RPMI7951 (cell line): ENCODE measurements at regions not wholly inside any gene's neighbourhood (a gene's known extent, or its start where the extent isn't known, plus 50 kb on each side); places are given as distances from the start of the nearest gene placed in this dataset.
A peak's percentile ranks its signal among the peaks of the same experiment; 100 is the strongest.
"Not testable (repeated sequence)": the region's sequence is repeated elsewhere in the genome, so short reads cannot be mapped to it uniquely, and the experiment has no call there.

Source experiments
- DNase-seq: peaks from one replicate; pipeline ENCODE4 v3.0.0-alpha.2; 2012; ENCODE audit warnings: low read depth

GRCh38 chr2:89874810-89875595 lies 1183.5 kb downstream of the RPIA start:
- not testable (repeated sequence) for DNase-seq

DNA sequence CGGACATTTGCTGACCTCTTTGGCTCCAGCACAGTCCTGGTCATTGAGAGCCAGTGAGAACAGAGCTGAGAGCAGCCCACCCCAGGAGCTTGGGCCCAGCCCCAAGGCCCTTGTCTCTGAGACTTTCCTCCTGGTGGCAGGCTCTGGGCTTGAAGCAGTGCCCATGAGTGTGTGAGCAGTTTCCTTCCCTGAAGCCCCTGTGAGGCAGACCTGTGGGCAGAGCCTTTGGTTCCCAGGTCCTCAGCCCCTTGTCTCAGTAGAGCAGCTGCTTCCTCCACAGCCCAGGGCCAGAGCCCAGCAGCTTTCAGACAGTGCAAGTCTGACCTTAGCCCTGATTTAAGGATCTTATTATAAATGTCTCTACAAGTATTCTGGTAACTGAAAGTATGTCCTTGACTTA lies 1185.0 kb downstream of the RPIA start:
- DNase-seq, result not testable (repeated sequence)

GRCh38 chr2:89876878-89877277 lies 1185.4 kb downstream of the RPIA start:
- not testable (repeated sequence) for DNase-seq

- not testable (repeated sequence) for DNase-seq
Measured at GRCh38 chr2:89882880-89883279, 1191.4 kb downstream of the RPIA start.

DNA sequence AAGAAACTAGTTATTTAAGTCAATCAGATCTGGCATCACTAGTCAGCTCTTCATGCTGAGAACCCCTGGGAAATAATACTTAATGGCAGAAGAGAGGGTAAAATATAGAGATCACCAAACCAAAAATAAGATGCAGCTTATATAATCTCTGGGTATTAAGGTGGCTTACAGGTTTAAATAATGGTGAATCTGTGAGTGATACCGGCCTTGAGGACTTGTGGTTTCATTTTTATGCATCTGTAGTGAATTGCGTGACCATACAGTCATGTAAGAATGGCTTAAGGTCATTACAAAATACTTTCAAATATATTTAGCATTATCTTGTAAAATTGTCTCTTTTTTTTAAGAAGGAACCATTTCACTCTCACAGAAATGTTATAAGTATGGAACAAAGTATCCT lies 1192.2 kb downstream of the RPIA start:
- DNase-seq, result not testable (repeated sequence)

- not testable (repeated sequence) for DNase-seq
Measured at GRCh38 chr2:89885071-89885470, 1193.6 kb downstream of the RPIA start.

- DNase-seq, result not testable (repeated sequence)
Measured at GRCh38 chr2:89888693-89889092, 1197.2 kb downstream of the RPIA start.

DNA sequence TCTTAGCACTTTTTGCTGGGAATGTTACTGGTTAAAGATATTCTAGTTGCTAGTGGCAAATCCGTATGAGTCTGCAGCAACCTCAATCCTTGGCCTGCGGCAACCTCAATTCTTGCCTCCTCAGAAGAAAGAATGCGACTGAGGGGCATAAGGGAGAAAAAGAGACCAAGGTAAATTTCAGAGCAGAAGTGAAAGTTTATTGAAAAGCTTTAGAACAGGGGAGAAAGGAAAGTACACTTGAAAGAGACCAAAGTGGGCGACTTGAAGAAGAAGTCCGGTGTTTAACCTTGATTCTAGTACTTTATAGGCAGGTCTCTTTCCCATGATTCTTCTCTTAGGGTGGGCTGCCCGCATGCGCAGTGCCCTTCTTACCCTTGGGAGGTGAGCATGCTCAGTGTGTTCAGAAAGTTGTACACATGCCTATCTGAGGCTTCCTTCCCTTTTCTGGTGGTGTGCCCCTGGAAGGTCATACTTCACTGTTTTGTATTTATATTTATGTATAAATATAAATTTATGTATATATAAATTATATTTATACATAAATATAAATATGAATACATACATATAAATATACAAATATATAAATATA lies 1198.8 kb downstream of the RPIA start:
- DNase-seq, result not testable (repeated sequence)

- not testable (repeated sequence) for DNase-seq
Measured at GRCh38 chr2:89894988-89895387, 1203.5 kb downstream of the RPIA start.

GRCh38 chr2:89895629-89896028 lies 1204.2 kb downstream of the RPIA start:
- DNase-seq, result not testable (repeated sequence)

DNA sequence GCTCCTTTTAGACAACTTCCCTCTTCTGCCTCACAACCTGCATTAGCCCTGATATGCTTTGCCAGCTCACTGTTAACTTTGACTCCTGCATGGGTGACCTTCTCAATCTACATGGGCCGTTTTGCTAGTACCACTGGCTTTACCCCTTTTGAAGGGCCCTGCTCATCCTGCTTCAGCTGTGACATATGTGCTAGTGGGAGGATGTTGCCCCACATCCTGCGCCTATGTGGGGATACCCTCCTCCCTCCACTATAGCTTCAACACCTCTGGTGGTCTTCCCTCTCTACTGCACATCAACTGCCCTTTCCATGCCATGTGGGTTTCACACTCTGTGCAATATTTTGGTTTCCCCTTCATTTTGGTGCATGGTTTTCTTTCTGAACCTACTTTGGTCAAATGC lies 1235.5 kb downstream of the RPIA start:
- not testable (repeated sequence) for DNase-seq

DNA sequence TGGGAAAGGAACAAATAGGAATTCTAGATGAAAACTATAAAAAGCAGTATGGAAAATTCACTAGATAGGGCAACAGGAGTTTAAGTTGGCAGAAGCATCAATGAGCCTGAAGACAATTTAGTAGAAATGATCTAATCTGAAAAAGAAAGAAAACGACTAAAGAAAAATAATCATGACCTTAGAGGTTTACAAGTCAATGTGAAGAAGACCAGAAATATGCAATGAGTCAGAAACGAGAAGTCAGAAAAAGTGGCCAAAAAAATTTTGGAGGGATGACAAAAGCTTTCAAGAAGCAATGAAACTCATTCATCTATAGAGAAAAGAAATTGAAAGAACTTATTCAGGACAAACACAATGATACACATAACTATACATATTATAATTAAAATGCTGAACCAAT lies 1244.0 kb downstream of the RPIA start:
- peak; percentile 57 for DNase-seq

DNA sequence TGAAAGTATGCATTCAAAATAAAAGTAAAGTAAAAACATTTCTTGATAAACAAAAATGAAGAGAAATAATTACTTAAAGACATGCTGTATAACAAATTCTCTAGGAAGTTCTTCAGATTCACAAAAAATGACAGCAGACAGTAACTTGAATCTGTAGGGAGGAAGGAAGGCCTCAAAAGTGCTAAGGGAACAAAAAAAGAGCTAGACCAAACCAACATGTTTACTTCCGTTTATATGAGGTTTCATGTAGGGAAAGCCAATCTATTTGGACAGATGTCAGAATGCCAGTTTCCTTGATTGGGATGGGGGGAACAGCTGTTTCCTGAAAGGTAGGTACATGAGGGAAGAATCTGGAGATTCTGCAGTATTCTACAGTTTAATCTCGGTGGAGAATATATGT lies 1244.5 kb downstream of the RPIA start:
- DNase-seq, result not testable (repeated sequence)

DNA sequence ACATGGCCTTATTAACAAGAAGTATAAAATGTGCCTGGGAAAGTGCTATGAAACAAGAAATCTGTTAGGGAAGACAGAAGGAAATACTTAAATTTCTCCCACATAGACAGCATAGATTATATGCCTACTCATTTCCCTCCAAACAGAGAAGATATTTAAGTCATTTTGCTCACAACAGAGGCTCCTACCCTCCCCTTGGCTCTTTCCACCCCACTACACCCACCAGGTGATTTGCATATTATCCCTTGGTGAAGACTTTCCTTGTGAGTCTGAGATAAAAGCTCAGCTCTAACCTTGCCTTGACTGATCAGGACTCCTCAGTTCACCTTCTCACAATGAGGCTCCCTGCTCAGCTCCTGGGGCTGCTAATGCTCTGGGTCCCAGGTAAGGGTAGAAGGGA lies 1245.1 kb downstream of the RPIA start:
- DNase-seq, result not testable (repeated sequence)

GRCh38 chr2:89938756-89939155 lies 1247.3 kb downstream of the RPIA start:
- peak; percentile 4 for DNase-seq

GRCh38 chr2:89944267-89944666 lies 1252.8 kb downstream of the RPIA start:
- DNase-seq, result not testable (repeated sequence)

DNA sequence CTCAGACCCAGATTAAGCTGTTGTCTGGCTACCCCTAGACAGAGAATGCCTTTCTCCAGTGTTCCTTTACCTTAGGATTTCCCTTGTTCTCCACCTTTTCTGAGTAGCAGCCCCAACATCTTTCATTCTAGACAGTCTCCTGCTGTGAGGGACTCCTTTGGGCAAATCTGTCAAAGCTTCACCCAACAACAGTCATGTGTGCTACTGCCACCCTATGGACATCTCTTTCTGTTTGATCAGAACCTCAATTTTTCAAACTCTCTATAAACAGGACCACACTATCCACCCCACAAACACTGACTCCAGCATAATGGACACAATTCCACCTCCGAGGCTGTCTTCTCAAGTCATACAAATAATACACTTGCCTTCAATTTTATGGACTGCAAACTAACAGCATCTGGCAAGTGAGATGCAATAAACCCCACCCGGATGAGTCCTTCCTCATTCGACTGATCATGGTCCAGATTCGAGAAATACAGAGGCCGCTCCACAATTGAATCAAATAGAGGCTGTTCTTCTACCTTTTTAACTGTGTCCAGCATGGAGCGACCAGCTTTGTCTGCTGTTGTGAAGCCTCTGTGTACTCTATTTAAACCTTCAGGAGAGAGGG lies 1253.6 kb downstream of the RPIA start:
- DNase-seq, result not testable (repeated sequence)

DNA sequence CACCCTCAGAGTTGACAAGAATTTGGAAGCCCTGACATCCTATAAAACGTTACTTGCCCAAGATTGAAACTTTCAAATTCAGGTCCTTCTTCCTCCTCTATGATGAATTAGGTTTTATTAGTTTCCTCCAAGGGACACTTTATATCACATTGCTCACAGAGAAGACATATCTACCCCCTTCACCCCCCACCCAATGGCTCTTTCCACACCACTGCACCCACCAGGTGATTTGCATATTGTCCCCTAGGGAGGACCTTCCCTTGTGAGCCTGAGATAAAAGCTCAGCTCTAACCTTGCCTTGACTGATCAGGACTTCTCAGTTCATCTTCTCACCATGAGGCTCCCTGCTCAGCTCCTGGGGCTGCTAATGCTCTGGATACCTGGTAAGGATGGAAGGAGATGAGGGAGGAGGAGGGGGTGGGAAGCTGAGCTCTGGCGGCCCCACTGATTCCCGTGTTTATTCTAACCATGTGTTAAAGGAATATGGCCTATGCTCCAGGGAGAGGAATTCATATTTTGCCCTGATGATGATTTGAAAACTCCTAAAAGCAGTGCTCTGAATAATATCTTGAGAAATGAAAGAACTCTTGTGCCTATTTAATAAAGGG lies 1255.8 kb downstream of the RPIA start:
- not testable (repeated sequence) for DNase-seq

DNA sequence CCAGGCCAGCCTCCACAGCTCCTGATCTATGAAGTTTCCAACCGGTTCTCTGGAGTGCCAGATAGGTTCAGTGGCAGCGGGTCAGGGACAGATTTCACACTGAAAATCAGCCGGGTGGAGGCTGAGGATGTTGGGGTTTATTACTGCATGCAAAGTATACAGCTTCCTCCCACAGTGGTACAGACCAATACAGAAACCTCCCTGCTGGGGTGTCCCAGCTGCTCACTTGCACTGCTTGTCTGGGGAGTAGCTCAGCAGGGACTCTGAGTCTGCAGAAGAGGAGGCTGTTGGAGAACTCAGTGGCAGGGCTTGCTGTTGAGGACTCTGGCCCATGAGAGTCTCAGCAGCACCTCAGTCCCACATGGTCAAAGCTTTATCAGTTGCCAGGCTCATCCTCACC lies 1256.6 kb downstream of the RPIA start:
- DNase-seq, result not testable (repeated sequence)

GRCh38 chr2:89950807-89951206 lies 1259.3 kb downstream of the RPIA start:
- DNase-seq, result not testable (repeated sequence)

DNA sequence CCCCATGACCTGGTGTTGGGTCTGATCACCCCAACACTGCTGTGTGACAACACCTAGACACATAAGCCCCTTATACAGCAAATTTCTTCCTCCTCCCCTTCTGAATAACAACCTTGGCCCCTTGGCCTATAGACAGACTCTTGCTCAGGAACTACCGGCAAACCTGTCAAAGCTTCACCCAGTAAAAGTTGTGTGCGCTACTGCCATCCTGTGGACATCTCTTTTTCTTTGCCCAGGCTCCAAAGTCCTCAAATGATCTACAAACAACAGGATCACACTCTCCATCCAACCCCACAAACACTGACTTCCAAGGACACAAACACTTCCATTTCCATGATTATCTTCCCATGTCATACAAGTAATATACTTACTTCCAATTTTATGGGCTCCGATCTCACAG lies 1265.8 kb downstream of the RPIA start:
- DNase-seq, result peak; percentile 9

GRCh38 chr2:89959729-89960378 lies 1268.4 kb downstream of the RPIA start:
- not testable (repeated sequence) for DNase-seq
